LNCAP (cell line): ENCODE measurements at regions not wholly inside any gene's neighbourhood (a gene's known extent, or its start where the extent isn't known, plus 50 kb on each side); places are given as distances from the start of the nearest gene placed in this dataset.

Experiments used
- CTCF ChIP-seq: fragments of 450-650 bp; IDR thresholded peaks from 2 replicates; pipeline ENCODE4 v1.5.1; 2017; ENCODE audit warnings: mild to moderate bottlenecking

- TF ChIP-seq CTCF, result no peak
Measured at GRCh38 chr5:26681861-26682260, 356.5 kb downstream of the CDH9 start.

GRCh38 chr5:26674846-26675245, 363.5 kb downstream of the CDH9 start:
- no peak for TF ChIP-seq CTCF

- no peak for TF ChIP-seq CTCF
Measured at GRCh38 chr5:26669523-26669922, 368.9 kb downstream of the CDH9 start.

GRCh38 chr5:26669031-26669430, 369.4 kb downstream of the CDH9 start:
- no peak for TF ChIP-seq CTCF

GRCh38 chr5:26666371-26666770, 372.0 kb downstream of the CDH9 start:
- TF ChIP-seq CTCF, result no peak; the same call in 1 of the 2 replicates

GRCh38 chr5:26663500-26663899, 374.9 kb downstream of the CDH9 start:
- no peak for TF ChIP-seq CTCF

GRCh38 chr5:26662806-26663360, 375.5 kb downstream of the CDH9 start:
- TF ChIP-seq CTCF, result no peak

GRCh38 chr5:26660116-26660515, 378.3 kb downstream of the CDH9 start:
- TF ChIP-seq CTCF, result no peak
